PC-9 (cell line): ENCODE measurements at regions not wholly inside any gene's neighbourhood (a gene's known extent, or its start where the extent isn't known, plus 50 kb on each side); places are given as distances from the start of the nearest gene placed in this dataset.

Experiments used
- EZH2 ChIP-seq: fragments of 200-600 bp; sonication (generic); IDR thresholded peaks from 2 replicates; pipeline ENCODE4 v1.8.0; 2017; ENCODE audit warnings: antibody characterized with exemption, low read depth
- TF ChIP-seq, protein P1 (sequence below): fragments of 200-600 bp; sonication (generic); conservative IDR thresholded peaks from 2 replicates; pipeline ENCODE4 v1.6.1; 2017; ENCODE audit warnings: mixed run types, antibody characterized with exemption, mild to moderate bottlenecking, moderate library complexity

DNA sequence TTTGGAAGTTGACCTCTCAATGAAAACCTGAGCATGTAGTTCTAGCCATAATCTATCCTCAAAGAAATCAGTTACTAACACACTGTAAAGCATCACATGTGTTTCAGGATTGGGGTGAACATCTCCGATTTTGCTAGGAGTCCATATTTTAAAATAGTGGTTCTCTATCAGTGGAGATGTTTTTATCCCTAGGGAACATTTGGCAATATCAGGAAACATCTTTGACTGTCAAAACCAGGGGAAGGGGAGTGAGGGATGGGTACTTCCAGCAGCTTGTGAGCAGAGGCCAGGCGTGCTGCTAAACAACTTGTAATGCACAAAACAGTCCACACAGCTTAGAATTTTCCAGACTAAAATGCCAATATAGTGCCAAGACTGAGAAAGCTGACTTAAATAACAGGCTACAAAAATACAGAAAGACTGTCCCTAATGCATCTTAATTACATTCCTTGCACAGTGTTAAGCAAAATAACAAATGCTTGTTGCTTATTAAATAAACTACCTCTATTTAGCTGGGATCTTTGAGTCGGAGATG, 120.9 kb downstream of the CRPPA start:
- TF ChIP-seq, protein P1, sequence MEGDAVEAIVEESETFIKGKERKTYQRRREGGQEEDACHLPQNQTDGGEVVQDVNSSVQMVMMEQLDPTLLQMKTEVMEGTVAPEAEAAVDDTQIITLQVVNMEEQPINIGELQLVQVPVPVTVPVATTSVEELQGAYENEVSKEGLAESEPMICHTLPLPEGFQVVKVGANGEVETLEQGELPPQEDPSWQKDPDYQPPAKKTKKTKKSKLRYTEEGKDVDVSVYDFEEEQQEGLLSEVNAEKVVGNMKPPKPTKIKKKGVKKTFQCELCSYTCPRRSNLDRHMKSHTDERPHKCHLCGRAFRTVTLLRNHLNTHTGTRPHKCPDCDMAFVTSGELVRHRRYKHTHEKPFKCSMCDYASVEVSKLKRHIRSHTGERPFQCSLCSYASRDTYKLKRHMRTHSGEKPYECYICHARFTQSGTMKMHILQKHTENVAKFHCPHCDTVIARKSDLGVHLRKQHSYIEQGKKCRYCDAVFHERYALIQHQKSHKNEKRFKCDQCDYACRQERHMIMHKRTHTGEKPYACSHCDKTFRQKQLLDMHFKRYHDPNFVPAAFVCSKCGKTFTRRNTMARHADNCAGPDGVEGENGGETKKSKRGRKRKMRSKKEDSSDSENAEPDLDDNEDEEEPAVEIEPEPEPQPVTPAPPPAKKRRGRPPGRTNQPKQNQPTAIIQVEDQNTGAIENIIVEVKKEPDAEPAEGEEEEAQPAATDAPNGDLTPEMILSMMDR: no peak
- no peak for TF ChIP-seq EZH2
